OCI-LY7 (cell line): ENCODE measurements at regions not wholly inside any gene's neighbourhood (a gene's known extent, or its start where the extent isn't known, plus 50 kb on each side); places are given as distances from the start of the nearest gene placed in this dataset.
"Not testable (repeated sequence)": the region's sequence is repeated elsewhere in the genome, so short reads cannot be mapped to it uniquely, and the experiment has no call there.

Source experiments
- CTCF ChIP-seq: fragments of 200-600 bp; sonication (generic); conservative IDR thresholded peaks from 2 replicates; pipeline ENCODE4 v1.5.1; 2014; ENCODE audit warnings: mild to moderate bottlenecking, antibody characterized with exemption, low read length, moderate library complexity, mixed read lengths
- EZH2phosphoT487 ChIP-seq: fragments of 200-600 bp; sonication (generic); IDR thresholded peaks from 2 replicates; pipeline ENCODE4 v1.6.1; 2018; ENCODE audit warnings: low read depth, borderline replicate concordance, mild to moderate bottlenecking, mixed run types, antibody characterized with exemption, low read length, moderate library complexity, mixed read lengths

- TF ChIP-seq CTCF, EZH2phosphoT487: not testable (repeated sequence)
Measured at GRCh38 chr1:143803927-143804411, 167.8 kb downstream of the FAM72C start.
